Stimulated activated naive CD4-positive, alpha-beta T cell (primary cell): ENCODE measurements at regions not wholly inside any gene's neighbourhood (a gene's known extent, or its start where the extent isn't known, plus 50 kb on each side); places are given as distances from the start of the nearest gene placed in this dataset.

ENCODE experiments used
- DNase-seq, 6 experiments: peaks; one replicate each; lab custom pipeline; 2025; lab: John Stamatoyannopoulos, UW

DNA sequence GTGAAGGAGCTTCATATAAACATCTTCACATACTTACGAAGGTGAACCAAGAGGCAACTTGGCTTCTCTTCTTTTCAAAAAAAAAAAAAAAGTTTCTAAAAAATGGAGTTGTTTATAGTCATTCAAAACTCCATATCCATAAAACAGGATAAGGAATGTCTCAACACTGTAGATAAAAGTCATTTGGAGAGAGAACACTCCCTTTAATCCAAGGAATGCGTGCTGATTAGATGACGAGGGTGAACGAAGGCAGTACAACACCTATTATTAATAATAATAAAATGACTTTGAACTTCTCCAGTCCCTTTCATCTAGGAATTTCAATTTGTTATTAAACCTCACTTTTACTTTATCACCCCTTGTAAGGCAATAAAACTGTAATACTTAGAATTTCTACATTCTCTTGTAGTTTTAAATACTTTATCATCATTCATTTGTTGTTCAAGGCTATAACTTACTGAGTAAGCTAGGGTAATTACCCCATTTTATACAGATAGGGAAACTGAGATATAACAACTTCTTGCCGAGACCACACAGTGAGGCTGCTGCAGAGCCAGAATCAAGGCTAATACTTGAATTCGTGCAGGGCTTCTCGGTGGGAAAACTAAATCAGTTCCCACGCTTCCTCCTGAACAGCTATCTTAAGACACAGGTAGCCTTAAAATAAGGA, 377.1 kb downstream of the EFNA5 start:
- no peak for DNase-seq

DNA sequence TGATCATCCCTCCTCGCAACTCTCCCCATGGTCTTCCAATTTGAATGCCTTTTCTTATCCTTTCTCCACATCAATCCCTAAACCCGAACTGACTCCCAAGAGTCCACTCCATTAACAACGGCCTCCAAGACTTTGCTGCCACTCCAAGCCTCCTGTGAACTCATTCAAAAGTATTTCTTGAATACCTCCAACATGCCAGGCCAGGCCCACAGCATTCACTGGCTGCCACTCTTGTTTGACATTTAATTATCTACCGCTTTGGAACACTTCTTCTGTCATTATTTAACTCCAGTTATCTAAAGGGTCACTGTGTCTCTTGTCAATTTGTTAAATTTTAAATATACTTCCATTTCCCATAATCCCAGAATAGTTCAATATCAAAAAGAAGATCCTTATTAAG, 378.9 kb downstream of the EFNA5 start:
- no peak for DNase-seq

DNA sequence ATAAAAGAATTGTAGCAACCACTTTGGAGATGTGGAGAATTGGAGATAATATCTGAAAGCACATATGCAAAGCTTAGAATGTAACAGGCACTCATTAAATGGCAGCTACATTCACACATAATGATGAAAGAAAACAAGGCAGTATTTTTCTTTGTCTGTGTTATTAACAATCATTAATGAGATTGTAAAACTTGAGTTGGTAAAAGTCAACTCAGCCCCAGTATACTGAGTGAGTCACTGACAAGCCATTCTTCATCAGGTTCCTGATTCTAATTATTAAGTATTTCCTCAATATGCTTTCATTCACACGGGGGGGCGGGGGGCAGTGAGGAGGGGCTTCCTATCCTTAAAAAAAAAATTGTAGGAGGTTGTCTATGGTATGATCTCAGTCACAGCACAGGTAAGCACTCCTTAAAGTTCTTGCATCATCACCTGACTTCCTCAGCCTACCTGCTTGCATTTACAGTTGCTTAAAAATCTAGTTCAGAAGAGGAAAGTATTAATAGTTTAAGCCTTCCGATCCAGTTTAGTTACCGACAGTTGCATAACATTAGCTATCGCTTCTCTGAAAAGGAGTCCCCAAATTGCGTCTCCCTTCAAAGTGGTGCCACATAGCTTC, 379.8 kb downstream of the EFNA5 start:
- DNase-seq = no peak

DNA sequence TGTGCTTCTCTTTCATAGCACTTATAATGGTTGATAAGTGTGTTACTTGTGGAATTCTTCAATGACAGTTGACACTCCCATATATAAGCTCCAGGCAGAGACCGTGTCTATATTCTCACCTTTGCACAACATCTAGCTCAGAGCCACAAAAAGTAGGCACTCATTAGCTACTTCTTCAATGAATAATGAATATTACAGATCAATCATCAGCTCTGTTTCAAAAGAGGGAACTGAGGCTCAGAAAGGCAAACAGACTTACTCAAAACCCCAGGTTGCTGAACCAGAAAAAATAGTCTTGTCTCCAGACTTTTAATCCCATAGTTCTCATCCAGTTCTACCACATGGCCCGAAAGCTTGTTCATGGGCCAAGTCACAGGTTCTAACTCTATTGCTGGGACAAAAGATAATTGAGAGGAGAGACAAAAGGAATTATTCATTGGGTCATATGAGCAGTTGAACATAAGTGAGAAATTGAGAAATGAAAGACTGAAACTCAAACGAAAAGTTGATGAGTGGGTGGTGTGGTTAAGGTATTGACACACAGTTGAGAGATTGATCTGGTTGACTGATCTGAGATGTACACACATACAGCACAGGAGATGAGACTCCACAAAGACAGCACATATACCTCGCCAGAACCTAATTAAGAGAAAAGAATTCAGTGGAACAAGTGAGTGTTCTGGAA, 381.6 kb downstream of the EFNA5 start:
- no peak for DNase-seq

DNA sequence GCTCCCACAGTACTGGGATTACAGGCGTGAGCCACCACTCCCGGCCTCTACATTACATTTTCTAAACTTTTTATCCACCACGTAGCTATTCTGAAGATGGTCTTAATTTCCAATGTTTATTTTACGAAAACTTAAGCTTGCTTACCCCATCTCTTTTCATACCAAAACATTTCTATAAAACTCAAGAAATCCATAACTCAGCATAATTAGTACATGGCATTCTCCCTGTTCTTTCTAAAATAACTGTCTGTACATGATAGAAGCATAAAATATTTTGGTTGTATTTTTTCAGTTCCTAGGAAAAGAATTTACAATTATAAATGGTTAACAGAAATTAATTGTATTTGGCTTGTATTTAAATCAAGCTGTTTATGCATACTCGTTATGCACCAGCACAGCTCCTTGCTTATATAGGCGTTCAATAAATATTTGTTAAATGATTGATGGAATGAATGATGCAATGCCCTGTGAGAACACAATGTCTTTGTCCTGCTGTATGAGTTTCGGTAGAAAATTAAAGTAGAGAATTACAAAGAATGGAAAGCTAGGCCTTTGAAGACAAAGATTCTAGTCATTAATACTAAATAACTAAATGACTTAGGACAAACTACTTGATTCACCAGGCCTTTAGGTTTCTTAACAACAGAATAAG, 384.2 kb downstream of the EFNA5 start:
- no peak for DNase-seq

DNA sequence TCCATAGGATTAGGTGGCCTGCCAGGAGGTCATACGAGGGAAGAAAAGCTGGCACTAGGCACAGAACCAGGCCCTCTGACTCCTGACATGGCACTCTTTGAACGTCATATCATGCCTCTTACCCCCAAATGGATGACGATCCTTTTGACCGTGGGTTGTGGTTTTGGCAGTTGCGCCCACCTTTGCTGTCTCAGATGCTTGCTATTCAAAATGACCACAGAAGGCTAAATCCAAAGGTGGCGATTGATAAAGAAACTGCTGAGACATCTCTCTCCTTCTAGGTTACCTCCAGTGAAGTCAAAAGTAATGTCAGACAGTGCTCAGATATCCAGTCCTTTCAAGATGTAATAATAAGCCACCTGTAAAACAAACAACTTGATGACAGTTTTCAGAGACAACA, 385.0 kb downstream of the EFNA5 start:
- DNase-seq = no peak

DNA sequence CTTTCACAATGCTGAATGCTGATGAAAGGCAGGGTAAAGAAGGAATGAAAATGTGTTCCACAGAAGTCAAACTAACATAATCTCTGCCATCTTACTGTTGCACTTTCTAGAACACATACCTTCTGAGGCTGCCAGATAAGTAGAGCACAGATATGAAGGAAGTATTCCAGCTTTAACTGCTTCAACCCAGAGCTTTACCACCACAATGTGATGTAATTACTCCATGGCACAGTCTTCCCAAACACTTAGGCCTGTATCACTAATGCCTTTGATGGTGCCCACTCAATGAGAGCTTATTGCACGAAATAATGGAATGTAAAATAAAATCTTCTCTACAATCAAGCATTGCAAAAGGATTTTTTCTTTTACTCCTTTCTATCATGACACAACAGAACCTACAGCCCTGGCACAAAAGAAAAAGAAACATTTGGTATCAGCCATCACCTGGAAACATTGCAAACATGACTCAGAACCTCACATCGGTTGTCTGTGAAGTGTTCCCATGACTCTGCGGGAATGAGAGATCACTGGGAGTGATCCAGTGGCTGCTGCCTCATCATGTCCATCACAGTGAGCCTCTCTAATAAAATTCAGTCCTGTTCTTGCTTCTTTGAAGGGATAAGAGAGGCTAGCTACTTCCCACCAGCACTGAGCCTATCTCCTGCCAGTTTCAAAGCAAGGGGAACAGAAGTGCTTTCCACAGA, 385.8 kb downstream of the EFNA5 start:
- DNase-seq = no peak

DNA sequence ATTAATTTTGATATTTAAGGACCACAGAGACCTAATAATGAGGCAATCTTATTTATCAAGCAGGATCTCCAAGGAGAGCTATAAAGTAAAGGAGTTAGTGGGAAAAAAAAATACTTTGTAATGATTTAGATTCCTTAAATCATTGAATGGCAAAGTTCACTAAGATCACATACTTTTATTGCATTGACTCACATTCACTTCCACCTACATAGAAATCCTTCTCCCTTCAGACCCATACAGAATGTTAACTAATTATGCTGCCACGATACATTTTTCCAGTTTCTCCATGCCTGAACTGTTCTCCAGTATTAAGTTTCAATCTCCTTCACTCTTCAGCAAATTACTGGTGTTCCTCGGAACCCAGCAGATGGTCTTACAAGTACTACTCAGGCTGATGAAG, 388.7 kb downstream of the EFNA5 start:
- DNase-seq = no peak

DNA sequence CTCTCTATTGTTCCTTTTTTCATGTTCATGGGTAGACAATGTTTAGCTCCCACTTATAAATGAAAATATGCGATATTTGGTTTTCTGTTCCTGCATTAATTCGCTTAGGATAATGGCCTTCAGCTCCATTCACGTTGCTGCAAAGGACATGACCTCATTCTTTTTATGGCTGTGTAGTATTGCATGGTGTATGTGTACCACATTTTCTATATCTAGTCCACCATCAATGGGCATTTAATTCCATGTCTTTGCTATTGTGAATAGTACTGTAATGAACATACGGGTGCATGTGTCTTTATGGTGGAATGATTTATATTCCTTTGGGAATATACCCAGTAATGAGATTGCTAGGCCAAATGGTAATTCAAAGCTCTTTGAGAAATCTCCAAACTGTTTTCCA, 392.0 kb downstream of the EFNA5 start:
- DNase-seq = no peak

DNA sequence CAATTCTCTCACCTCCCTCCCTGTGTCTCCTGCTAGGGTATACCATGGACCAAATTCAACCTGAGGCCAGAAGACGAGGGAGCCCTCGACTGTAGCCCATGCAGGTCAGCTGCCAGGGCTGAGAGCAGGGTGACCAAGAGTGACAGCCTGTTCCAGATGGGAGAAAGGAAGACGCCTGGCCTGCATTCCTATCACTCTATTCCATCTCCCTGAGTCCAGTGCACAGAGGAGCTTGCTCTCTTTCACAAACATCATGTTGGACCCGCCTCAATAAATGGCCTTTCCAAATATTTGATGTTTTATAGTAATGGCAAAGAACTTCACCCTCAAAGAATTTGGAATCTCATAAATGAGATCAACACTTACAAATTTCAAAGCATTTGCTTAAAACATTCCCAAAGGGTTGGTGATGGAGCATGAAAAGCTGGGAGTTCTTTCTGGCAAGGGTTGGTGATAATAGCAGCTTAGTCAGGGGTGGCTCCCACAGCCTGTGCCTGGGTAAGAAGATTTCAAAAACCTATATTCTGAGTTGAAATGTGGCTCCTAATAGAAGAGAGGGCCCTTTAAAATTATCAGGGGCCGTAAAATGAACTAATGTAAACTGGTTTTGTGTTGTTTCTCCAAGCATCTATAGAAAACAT, 393.1 kb downstream of the EFNA5 start:
- no peak for DNase-seq

DNA sequence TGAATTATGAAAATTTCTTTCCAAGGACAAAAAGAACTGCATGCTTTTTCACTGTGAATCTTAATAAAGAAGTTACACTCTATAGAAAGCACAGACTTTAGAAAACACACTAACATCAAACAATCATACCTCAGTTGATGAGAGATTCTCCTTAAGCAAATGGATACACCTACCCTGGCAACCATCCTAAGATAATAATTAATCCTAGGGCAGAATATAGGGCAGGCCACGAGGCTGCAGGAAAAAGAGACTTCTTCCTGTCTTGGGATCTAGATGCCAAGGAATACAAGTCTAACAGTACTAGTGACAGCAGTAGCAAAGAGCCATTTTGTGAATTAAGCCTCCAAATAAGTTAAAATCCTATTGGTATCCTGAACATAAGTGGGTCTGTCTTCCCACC, 395.4 kb downstream of the EFNA5 start:
- DNase-seq = no peak

DNA sequence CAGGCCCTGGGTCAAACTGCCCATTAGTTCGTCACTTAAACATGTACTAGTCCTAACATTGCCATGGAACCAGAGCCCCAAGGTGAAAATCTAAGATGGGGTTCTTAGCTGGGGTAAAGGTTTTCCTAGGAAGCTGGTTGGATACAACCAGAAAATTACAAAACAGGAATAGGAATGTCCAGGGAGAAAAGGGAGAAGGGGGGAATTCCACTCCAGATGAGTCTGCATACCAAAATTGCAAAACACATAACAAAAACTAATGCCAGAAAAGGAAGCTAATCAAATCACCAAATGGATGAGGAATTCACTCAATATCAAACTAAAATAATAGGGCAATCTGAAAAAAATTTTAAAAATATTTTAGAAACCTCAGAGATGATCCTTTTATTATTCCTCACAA, 396.2 kb downstream of the EFNA5 start:
- no peak for DNase-seq

DNA sequence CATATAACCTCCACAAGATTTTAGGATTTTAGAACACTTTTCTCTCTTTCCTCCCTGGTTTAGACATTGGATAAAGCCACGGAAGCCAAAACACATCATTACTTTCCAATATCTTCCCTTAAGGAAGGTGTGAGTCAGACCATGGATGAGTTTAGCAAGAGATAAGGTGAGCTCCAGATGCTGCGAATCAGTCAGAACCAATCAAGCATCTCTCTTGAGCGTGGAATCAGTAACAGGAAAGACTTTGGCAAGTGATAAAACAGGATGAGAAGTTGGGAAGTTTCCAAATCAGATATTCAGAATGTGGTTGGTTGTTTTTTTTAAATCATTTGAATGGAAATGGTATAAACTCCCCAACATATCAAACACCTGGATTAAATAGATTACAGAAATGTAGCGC, 397.8 kb downstream of the EFNA5 start:
- DNase-seq = no peak

DNA sequence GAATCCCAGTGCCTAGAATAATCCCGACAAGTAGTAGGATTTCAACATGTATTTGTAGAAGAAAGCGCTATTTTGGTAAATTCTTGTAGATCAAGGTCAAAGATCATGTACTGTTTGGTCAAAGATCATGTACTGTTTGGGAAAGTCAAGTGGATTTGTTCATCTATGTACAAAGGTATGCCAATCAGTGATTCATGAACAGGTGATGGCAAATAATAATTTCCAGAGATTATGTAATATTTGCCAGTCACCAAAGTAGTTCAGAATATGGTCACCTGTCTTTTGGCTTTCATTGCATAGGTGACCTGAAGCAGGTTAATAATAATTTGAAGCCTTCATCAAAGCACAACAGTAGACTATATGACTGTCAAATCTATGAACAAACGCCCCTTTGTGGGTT, 398.2 kb downstream of the EFNA5 start:
- no peak for DNase-seq

DNA sequence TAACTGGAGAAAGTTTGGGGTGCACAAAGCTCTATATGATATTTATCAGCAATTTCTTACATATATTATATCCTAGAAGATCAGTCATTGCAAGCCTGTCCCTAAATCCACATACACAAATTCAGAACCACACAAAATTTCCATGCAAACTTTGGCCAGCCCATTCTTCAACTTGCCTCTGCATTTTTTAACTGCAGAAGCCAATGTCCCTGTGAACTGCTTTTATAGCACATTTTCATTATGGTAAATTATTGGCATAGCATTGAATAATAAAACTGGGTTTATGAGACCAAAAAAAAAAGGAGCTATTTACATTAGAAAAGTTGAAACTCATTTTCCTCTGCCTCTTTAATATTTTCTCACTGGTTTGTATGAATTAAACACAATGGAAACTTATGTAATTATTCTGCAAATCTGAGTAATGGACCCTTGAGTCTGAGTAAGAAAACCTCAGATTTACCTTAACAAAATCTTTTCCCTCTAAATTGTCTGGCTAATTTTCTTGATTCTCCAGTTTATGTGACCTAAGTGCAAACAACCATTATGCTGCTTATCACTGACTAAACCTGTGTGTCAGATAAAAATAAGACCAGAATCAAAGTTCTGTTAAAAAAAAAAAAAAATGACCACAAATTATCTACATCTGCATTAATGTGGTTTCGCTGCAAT, 398.9 kb downstream of the EFNA5 start:
- DNase-seq = no peak

DNA sequence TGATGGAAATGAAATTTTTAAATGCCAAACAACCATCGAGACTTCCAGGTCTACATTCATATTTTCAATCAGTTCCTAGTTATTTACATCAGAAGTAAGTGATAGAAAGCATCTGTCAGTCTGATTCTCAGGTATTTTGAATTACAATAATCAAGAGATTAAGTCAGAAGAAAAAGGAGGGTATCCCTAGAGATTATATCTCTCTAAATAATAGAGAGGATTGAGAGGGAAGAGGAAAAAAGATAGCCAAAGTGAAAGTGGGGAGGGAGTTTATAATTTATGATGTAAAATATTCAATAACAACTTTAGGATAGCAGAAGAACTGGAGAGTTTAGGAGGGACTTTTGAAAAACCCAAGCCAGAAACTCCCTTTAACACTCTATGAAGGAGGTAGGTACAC, 400.2 kb downstream of the EFNA5 start:
- DNase-seq = no peak

DNA sequence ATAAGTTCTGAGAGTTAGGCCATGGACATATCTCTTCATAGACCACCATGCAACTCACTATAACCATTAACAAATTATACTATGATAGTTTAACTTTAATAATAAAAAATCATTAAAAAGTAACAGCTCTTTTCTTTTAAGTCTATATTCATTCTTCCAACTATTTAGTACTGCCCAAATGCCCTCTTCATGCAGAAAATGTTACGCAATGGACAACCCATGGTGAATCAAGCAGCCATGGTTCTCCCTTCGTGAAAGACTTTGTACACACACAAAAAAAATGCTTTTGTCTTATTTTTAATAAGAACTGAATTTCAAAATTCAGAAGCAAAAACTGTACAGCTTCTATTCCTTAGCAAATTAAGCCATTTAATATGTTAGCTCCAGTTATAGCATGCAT, 401.1 kb downstream of the EFNA5 start:
- no peak for DNase-seq

DNA sequence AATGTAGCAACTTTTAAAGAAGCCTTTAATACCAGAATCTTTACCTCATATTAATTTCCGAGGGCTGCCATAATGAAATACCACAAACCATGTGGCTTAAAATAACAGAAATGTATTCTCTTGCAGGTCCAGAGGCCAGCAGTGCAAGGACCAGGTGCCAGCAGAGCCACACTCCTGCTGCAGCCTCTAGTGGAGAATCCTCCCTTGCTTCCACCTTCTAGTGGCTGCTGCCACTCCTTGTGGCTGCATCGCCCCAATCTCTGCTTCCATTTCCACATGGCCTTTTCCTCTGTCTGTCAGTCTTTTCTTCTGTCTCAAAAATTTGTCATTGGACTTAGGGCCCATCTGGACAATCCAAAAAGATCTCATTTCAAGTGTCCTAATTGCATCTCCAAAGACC, 401.5 kb downstream of the EFNA5 start:
- DNase-seq = no peak

DNA sequence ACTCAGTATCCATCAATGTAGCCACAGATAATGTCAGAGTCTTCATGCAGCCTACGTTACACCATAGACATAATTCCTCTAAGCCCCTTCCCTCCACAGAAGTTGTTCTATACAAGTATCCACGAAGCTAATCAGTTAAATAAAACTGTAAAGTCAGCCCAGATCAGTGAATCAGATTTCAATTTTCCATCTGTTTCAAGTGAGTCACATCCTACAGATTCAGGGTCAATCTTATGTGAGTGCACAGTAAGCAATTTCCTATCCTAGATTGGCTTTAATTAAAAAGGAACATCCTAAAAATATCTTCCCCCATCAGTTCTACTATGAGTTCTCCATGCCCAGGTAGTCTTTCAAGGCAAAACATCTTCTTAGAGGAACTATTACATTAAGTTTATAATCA, 402.5 kb downstream of the EFNA5 start:
- no peak for DNase-seq

DNA sequence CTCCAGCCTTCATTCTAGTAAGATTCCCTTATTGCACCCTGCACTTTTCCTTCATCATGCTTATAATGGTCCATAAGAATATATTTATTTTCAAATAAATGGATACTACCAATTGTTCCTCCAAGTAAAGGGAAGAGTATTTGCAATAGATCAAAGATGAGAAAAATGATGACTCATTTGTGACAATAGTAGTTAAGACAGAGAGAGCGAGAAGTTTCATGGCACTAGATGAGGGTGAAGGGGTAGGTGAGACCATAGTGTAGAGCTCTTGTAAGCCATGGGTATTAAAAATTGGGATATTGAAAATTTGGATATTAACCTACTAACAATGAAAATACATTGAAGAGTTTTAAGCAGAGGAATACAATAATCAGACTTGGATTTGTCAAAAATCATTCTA, 404.6 kb downstream of the EFNA5 start:
- DNase-seq = no peak

DNA sequence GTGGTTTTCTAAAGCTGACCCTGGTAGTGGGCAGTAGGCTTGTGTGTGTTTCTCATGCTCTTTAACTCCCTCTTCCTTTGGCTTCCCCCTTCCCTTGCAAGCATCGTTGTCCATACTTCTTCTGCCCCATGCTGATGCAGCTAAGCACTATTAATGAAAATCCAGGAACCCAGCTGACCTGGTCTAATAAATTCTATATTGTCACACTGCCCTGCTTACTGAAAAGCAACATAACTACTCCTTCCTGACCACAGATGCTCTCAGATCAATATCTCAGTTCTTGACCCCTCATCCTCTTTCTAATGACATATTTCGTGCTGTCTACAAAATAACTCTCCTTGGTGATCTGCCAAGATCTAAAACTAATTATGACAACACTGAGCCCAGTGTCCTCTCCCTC, 405.5 kb downstream of the EFNA5 start:
- DNase-seq = no peak
